GM19240 (cell line): ENCODE measurements at regions not wholly inside any gene's neighbourhood (a gene's known extent, or its start where the extent isn't known, plus 50 kb on each side); places are given as distances from the start of the nearest gene placed in this dataset.
"Not testable (repeated sequence)": the region's sequence is repeated elsewhere in the genome, so short reads cannot be mapped to it uniquely, and the experiment has no call there.

Source experiments
- DNase-seq: peaks from one replicate; pipeline ENCODE4 v3.0.0; 2011; ENCODE audit warnings: low spot score; ENCODE audit not compliant: insufficient read length

- DNase-seq: no peak
Measured at GRCh38 chr4:18690291-18690955, 668.9 kb upstream of the LCORL start.

- DNase-seq: no peak
Measured at GRCh38 chr4:18689308-18690115, 668.0 kb upstream of the LCORL start.

GRCh38 chr4:18688351-18688750, 666.8 kb upstream of the LCORL start:
- DNase-seq: not testable (repeated sequence)

- DNase-seq: no peak
Measured at GRCh38 chr4:18686338-18687037, 664.9 kb upstream of the LCORL start.

DNA sequence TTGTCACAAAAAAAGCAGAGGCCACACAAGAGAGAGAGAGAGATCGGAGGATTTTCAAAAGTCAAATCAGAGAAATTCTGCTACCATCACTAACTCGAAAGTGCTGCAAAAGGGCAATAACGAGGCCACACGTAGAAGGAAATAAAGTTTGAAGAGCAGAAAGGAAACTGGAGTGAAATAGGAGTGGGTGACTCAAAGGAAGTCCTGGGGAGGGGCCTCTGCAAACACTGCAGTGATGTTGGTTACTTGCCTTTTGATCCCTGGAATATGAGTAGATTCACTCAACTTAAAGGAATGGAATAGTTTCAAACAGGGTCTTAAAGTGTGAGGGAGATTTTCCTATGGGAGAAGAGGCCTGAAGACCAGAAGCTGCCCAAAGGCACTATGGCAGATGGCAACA, 663.4 kb upstream of the LCORL start:
- DNase-seq: no peak

DNA sequence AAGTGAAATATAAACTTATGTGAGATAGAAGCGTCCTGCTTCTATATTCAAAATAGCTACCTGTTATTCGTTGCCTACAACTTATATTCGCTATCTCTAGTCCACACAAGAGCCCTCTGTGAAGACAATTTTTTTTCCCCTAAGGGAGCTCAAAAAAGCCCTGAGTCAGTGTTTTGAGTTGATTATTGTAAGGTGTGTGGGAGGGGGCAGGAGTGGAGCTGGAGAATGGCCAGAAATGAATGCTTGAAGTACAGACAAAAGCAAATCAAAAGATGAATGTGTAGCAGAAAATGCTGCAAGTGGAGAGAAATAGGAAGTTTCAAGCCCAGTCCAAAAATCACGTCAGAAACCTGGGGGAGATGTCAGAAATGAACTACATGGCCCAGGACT, 655.0 kb upstream of the LCORL start:
- no peak for DNase-seq

- DNase-seq: no peak
Measured at GRCh38 chr4:18675586-18676525, 654.3 kb upstream of the LCORL start.

- no peak for DNase-seq
Measured at GRCh38 chr4:18670034-18670433, 648.5 kb upstream of the LCORL start.

DNA sequence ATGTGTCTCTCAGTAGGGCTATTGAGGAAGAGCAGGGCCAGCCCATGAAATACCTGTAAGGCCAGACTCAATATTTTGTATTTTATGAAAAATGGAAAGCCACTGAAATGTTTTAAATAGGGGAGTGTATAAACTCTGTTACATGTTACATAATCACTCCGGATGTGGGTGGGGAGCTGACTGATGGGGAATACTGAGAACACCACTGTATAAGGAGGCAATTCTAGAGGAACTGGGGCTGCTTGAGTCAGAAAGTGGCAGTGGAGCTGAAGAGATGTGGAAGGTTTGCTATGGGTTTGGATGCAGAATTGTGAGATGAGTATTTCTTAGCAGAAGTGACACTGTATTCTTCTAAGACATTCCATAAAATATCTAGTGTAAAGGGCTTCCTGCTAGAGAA, 647.8 kb upstream of the LCORL start:
- no peak for DNase-seq

- no peak for DNase-seq
Measured at GRCh38 chr4:18666322-18666721, 644.8 kb upstream of the LCORL start.

- no peak for DNase-seq
Measured at GRCh38 chr4:18664171-18664570, 642.6 kb upstream of the LCORL start.

GRCh38 chr4:18645351-18645750, 623.8 kb upstream of the LCORL start:
- DNase-seq: no peak

DNA sequence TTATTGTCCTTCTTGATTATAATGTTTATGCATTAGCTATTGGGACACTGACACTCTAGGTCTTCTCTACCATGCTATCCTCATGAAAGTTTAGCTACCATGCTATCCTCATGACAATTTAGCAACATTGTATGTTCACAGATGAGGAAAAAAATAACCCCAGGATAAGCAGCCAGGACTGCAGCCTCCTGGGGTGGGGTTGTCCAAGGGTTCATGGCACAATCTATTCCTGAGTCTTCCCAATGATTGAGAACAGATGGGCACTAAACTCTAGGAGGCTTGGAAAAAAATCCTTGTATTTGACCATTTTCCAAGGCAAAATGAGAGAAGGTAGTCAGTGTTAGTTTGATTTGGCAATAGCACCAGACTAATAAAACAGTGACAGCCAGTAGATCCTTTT, 619.8 kb upstream of the LCORL start:
- DNase-seq: no peak

- no peak for DNase-seq
Measured at GRCh38 chr4:18638031-18638430, 616.5 kb upstream of the LCORL start.

GRCh38 chr4:18636001-18636585, 614.5 kb upstream of the LCORL start:
- no peak for DNase-seq

- DNase-seq: no peak
Measured at GRCh38 chr4:18635531-18635930, 614.0 kb upstream of the LCORL start.

- DNase-seq: no peak
Measured at GRCh38 chr4:18631586-18631985, 610.0 kb upstream of the LCORL start.

DNA sequence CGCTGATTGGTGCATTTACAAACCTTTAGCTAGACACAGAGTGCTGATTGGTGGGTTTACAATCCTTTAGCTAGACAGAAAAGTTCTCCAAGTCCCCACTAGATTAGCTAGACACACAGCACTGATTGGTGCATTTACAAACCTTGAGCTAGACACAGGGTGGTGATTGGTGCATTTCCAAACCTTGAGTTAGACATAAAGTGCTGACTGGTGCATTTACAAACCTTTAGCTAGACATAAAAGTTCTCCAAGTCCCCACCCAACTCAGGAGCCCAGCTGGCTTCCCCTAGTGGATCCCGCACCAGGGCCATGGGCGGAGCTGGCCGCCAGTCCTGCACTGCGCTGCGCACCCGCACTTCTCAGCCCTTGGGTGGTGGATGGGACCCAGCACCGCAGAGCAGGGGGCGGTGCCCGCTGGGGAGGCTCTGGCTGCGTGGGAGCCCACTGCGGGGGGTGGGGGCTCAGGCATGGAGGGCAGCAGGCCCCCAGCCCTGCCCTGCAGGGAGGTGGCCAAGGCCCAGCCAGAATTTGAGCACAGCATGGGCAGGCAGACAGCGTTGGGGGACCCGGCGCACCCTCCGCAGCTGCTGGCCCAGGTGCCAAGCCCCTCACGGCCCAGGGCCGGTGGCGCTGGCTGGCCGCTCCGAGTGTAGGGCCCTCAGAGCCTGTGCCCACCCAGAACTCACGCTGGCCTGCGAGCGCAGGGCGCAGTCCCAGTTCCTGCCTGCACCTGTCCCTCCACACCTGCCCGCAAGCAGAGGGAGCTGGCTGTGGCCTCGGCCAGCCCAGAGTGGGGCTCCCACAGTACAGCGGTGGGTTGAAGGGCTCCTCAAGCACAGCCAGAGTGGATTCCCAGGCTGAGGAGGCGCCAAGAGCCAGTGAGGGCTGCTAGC, 608.9 kb upstream of the LCORL start:
- no peak for DNase-seq

DNA sequence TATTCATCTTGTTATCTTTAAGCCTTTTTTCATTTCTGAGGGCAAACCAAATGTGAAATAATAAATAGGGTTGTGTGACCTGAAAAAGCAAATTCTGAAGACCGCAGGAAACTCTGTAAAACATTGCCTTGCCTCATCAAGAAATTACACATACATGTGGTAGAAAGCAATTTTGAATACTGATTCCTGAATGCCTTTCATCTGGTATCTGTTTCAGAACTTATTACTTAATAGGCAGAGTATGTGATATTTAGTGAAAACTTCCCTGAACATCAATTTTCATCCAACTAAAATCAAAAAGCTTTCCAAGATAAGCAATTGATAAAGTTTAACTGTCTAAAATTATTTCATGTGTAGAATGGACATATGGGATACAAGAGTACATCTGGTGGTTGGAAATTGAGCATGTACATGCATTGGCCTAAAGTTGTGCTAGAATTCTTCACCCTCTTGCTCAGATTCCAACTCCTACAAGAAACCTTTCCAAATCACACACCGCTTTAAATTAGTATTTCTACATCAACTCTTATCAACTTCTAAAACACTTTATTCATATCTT, 606.0 kb upstream of the LCORL start:
- DNase-seq: no peak

DNA sequence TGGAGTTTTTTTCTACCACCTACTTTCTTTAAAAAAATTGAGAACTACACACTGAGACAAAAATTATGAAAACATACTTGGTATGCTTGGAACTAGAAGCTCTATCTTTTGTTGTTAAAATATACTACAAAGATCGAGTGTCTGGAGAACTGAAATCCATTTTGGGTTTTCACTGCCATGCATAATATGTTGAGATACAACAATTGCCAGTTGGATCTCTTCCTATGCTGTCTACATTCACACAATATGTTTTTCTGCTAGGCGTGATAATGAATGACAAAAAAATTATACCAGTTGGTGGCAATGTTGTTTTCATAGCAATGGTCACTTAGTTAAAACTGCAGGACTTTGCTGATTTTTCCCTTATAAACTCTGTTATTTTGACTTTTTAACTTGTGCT, 605.4 kb upstream of the LCORL start:
- DNase-seq: no peak
